Right renal pelvis (tissue), 4 donors: ENCODE measurements at regions not wholly inside any gene's neighbourhood (a gene's known extent, or its start where the extent isn't known, plus 50 kb on each side); places are given as distances from the start of the nearest gene placed in this dataset.

ENCODE experiments used
- DNase-seq, 4 donors: peaks; one replicate each; pipeline ENCODE4 v3.0.0-alpha.2; 2013; ENCODE audit warnings: low read depth in 4 of 4, low spot score in 3 of 4, missing footprints in 1 of 4

- DNase-seq, result no peak
Measured at GRCh38 chr12:18207266-18207665, 54.1 kb upstream of the PIK3C2G start.

- no peak for DNase-seq
Measured at GRCh38 chr12:18206198-18206597, 55.1 kb upstream of the PIK3C2G start.

GRCh38 chr12:18204053-18204452 lies 57.3 kb upstream of the PIK3C2G start:
- no peak for DNase-seq

- DNase-seq, result no peak
Measured at GRCh38 chr12:18192119-18192518, 69.2 kb upstream of the PIK3C2G start.

- no peak for DNase-seq
Measured at GRCh38 chr12:18183141-18183540, 78.2 kb upstream of the PIK3C2G start.

- DNase-seq, result no peak
Measured at GRCh38 chr12:18171571-18171970, 81.6 kb upstream of the RERGL start.

GRCh38 chr12:18168016-18168415 lies 78.0 kb upstream of the RERGL start:
- no peak for DNase-seq

GRCh38 chr12:18165889-18166288 lies 75.9 kb upstream of the RERGL start:
- no peak for DNase-seq

GRCh38 chr12:18165422-18165871 lies 75.5 kb upstream of the RERGL start:
- DNase-seq, result peak in 3 of 4 donors; percentile 17 to 40 (median 30)

- no peak for DNase-seq
Measured at GRCh38 chr12:18160901-18161300, 70.9 kb upstream of the RERGL start.

GRCh38 chr12:18158774-18159557 lies 69.0 kb upstream of the RERGL start:
- no peak for DNase-seq

GRCh38 chr12:18153826-18154225 lies 63.8 kb upstream of the RERGL start:
- no peak for DNase-seq

GRCh38 chr12:18151036-18151435 lies 61.0 kb upstream of the RERGL start:
- DNase-seq, result no peak

- no peak for DNase-seq
Measured at GRCh38 chr12:18148961-18149360, 59.0 kb upstream of the RERGL start.

- DNase-seq, result no peak
Measured at GRCh38 chr12:18146363-18146762, 56.4 kb upstream of the RERGL start.

- no peak for DNase-seq
Measured at GRCh38 chr12:18145924-18146323, 55.9 kb upstream of the RERGL start.

GRCh38 chr12:18141048-18141982 lies 51.3 kb upstream of the RERGL start:
- no peak for DNase-seq

- peak in 2 of 4 donors; percentile 20 to 24 for DNase-seq
Measured at GRCh38 chr12:18139989-18140596, 50.1 kb upstream of the RERGL start.
